Activated naive CD4-positive, alpha-beta T cell treated with Interleukin-2 at 50 U/mL for 16 hours (primary cell): ENCODE measurements at regions not wholly inside any gene's neighbourhood (a gene's known extent, or its start where the extent isn't known, plus 50 kb on each side); places are given as distances from the start of the nearest gene placed in this dataset.

Experiments used
- DNase-seq: peaks from one replicate; pipeline ENCODE4 v3.0.0-alpha.2; 2020

DNA sequence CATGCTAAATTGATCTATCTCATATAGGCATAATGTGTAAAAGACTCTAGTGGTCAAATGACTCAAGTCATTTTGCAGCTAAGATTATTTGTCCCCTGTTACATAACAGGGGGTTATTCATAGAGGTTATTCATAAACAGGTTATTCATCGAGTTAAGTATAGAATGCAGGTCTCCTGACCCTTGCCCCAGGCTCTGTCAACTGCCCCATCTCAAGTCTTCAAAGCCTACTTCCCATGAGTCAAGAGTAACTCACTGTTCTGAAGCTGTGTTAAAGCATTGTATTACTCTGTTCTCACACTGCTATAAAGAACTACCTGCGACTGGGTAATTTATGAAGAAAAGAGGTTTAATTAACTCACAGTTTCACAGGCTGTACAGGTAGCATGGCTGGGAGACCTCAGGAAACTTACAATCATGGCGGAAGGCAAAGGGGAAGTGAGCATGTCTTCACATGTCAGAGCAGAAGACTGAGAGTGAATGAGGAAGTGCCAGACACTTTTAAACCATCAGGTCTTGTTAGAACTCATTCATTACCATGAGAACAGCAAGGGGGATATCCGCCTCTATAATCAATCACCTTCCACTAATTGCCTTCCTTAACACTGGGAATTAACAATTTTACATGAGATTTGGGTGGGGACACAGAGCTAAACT, 226.2 kb upstream of the BLID start:
- no peak for DNase-seq

- no peak for DNase-seq
These were observed 225.5 kb upstream of the BLID start for GRCh38 chr11:122341477-122341876.

DNA sequence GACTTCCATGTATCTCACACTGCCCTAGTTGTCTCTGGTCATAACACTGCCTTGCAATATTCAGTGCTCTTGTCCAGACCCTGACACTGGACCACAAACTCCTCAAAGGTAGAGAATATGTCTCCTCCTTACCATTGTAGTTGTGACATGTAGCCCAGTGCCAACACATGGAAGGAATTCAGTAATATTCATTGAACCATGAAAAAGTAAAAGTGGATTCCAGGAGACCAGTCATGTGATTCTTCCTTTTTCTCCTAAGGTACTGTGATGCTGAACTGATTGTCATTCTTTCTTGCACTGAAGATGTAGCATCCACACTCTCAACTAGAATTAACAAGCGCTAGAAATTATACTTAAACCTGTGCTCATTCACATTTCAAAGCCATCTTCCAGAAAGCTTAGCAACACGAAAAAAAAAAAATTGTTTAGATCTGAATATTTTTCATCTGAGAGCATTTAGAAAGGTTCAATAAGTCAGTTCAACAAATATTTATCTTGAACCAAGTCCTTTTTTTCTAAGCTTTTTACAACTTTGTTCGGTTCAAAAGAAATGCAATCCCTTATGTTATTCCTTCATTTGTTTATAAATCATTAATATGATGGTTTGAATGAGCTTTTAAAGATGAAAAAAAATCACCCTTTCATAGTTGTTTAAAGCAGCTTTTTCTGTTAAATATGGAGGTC, 224.7 kb upstream of the BLID start:
- no peak for DNase-seq

DNA sequence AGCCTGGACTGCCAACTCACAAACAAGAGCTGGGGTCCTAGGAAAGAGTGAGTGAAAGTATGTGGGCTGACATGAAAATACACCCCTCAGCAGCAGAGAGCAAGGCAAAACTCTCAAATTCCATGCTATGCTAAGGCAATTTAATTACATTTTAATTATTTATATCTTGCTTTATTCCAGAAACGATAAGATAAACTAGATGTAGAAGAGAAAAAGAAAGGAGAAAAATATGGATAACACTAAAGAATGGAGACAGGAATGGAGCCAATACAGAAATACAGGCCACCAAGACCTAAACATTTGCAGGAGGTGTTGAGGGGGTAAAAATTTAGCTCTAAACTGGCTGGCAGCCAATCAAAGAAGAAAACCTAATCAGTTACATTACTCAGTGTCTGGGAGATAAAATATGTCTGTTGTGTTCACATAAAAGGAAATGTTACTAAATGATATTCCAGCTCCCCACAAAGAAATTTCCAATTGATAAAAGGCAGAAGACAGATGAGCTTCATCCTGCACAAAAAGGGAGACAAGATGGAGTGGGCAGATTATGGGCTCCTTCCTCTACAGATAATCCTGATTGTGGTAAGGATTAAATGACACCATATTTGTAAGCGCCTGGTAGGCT, 223.5 kb upstream of the BLID start:
- no peak for DNase-seq

DNA sequence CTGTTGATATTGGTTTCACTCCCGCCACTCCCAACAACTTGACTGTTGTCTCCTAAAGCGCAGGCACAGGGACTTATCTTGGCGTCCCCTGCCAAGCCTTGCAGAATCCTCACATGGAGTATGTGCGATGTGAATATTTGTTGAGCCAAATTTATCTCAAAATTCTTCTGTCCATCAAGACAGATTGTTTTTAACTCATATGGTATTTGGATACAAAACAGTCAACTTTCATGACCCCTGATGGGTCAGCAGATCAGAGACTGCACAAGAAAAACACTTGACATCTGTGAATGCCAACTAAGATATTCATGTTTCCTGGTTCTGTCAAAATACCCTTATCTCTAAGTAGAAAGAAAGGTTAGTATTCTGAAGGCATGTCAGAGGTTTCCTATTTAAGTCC, 221.7 kb upstream of the BLID start:
- no peak for DNase-seq

DNA sequence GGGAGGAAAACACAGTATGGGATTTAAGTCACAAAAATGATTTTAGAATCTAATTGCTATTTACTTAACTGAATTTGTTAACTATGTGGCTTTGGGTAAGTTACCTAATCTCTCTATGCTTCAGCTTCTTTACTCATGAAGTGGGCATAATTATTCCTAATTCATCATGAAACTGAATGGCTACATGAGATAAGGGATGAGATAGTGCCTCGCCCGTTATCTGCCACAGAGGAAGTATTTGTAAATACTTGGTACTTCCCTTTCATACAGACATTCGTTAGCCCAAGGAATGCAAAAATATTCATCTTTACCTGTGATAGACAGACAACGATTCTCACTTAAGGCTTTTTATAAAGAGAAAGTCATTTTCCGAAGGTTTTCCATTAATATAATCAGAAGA, 221.2 kb upstream of the BLID start:
- DNase-seq = no peak

DNA sequence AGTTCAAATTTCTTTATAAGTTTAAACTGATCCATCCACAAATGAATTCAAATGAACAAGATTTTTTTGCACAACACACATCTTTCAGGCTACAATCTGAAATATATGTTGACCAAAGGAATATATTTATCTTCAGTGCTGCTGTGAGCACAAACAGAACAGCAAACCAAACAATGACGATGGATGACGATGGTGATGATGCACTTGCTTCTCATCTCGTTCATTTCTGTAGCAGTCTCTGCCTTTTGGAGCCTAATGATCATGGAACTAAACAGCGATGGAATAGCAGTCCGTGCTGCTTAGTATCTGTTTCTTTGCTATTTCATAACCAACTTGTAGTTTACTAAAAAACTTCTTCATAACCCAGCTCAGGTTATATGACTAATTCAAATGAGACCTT, 220.7 kb upstream of the BLID start:
- no peak for DNase-seq

DNA sequence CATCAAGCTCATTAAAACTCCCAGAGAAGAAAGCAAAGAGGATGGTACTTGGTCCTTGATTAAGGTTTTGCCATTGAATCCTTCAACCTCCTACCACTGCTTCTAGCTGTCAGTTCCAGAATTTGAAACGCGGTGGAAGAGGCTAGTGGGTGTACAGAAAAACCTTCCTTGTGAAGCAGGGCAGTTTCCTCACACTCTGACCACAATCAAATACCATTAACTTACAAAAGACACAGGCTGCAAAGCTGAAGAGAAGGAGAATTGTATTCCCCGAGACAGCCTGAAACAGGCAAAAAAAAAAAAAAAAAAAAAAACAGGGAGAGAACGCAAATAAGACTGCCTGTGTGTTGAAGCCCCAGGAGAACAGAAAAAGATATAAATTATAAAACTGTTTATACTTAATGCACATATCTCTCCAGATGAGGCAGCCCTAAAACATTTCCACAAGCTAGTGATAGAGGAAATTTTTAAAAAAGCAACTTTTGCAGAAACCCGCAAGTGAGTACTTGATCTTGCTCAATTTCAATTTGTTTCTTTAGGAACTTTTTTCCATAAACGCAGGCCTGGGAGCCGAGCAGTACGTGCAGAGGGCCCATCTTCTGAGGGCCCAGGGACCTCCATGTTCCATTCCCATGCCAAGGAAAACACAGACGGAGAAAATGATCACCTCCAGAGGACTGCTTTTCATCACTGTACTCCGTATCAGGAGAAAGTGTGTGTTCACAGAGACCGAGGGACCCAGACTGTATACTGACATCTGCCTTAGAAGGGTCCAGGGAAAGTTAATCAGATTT, 218.7 kb upstream of the BLID start:
- DNase-seq = no peak

DNA sequence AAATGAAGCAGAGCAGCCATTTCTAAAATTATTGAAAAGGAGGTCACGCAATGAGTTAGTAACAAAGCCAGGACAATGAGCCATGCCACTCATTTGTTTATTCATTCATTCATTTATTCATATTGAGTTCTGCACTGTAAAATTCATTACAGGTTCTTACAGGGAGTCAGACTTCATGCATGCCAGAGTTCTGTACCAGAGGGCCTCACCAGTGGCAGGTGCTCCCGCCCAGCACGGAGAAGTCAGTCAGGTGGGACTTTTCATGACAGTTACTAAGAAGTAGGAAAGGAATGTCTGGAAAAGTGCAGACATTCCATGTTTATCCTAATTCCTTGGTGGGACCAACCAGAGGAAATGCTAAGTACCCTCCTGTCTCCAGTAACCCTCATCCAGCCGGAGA, 217.5 kb upstream of the BLID start:
- DNase-seq = no peak

DNA sequence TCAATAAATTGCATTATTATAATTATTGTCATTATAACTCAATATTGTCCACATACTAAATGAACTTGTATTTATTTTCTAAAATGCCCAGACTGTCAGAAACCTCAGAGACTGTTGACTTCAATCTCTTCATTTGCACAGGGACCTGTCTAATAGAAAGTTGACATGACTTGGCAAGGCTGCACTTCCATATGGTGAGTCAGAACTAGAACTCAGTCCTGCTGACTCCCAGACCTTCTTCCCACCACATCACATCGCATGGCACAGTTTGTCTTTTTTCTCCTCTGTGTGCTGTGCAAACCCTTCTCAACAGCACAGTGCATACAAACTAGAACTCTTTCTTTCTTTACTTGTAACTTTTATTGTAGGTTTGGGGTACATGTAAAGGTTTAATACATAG, 215.1 kb upstream of the BLID start:
- DNase-seq = no peak

DNA sequence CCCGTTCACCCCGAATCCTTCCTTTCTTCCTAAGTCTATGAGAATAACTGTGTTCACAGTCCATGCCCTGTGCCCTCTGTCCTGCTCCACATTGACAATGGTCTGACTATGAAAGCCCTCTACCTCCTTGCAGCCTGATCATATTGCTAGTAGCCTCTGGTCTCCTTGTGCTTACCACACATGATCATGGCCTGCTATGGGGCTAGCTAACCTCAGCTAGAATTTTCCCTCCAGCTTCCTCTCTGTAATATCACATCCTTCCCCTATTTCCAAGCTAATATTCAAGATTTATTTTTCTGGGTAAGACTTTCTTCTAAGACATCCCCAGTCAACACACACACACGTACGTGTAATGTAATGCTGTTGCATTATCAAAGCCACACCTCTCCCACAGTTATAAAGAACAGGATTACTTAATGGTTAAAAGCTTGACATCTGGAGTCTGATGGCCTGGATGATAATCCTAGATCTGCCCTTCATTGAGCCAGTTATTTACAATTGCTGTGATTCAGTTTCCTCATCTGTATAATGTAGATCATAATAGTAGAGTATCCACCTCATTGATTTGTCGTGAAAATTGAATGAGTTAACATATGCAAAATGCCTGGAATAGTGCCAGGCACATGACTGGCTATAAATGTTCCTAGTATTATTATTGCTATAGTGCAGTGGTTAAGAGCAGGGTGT, 214.4 kb upstream of the BLID start:
- no peak for DNase-seq

GRCh38 chr11:122327528-122327927, 211.5 kb upstream of the BLID start:
- no peak for DNase-seq

- no peak for DNase-seq
These were observed 207.9 kb upstream of the BLID start for GRCh38 chr11:122323754-122324421.

DNA sequence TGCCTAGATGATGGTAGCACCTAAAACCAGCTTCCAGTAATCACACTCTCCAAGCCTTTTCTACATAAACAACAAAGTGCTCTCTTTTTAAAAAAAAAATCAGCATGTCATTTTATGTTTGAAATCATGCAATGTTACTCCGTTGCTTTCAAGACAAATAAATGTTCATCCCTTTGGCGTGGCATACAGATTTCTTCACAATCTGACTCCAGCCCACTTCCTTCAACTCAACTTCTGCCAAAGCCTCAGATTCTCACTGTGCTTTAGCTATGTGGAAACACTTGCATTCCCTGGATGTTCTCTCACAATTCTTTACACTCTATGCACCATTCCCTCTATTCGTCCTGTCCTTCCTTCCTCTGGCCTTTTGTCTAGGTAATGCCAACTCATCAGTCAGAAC, 206.3 kb upstream of the BLID start:
- DNase-seq = no peak

GRCh38 chr11:122320671-122321070, 204.7 kb upstream of the BLID start:
- DNase-seq = no peak

DNA sequence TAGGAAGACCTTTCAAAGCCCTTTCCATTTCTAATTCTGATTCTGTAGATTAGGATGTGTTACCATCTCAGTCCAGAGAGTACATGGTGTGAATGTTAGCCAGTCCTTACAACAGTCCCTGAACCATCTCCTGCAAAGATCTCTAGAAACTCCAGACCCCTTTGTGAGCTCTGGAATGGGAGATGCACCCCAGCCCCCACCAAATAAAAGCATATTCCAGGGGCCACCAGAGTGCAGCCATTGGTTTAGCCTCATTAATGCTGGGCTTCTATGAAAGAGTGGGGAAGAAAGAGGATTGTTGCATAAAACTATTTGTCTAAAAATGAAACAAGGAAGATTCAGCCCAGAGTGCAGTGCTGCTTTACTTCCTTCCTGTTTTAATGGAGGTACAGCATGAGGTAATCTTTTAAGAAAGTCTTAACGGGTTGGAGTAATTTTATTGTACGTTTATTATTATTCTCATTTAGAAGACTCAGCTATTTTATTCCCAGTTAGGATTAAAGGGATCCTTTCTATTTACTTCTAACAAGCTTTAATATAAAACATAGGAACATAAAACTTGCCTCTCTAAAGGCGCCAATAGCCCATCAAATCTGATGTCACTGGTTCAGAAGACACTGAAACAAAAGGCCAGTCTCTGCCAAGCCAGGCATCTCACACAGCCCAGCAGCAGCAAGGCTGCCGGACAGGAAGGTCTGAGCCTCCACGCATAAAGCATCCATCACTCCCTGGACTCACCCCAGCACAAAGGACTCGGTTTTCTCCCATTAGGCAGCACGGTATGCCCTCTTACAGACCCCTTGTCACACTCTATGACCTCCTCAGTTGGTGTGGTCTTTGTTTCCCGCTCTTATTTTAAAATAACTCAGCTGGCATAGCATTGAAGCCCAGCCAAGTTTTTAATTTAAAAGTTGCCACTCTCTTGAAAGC, 203.9 kb upstream of the BLID start:
- no peak for DNase-seq

GRCh38 chr11:122319085-122319484, 203.1 kb upstream of the BLID start:
- DNase-seq = no peak

DNA sequence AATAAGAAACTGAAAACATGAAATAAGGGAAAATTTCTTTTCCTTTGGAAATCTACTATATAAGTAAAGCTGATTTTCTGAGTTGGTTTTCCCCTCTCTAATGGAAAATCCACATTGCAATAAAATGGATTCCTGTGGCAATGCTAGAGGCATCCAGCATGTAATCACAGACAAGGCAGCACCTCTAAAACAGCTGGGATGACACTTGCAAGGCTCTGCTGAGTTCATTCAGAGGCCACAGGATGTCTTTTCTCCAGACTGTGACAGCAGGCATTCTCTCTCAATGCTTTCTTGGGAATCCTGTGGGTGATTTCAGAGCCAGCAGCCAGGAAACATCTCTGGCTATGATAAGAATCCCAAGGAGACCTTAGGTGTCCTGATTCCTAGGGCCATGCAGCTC, 201.3 kb upstream of the BLID start:
- DNase-seq = no peak

- DNase-seq = no peak
These were observed 197.6 kb upstream of the BLID start for GRCh38 chr11:122313581-122313980.

GRCh38 chr11:122311216-122311755, 195.3 kb upstream of the BLID start:
- DNase-seq = no peak

DNA sequence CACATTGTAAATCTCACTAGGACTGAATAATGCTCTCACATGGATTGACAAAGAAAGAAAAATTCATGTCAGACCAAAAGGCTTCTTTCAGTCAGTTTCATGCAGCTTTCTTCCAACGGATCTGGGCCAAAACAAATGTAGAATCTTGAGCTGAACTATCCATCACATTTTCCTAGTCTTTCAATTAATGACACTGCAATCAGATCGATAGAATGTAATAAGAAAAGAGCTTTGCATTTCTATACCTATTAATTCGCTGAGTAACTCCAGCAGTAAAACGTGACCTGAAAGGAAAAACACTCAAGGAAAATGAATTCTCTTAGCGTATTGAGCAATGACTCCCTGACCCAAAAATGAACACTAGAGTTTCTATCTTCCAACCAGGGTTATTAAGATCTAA, 194.8 kb upstream of the BLID start:
- no peak for DNase-seq
